ENCODE measurements at regions not wholly inside any gene's neighbourhood (a gene's known extent, or its start where the extent isn't known, plus 50 kb on each side); places are given as distances from the start of the nearest gene placed in this dataset.

DNA sequence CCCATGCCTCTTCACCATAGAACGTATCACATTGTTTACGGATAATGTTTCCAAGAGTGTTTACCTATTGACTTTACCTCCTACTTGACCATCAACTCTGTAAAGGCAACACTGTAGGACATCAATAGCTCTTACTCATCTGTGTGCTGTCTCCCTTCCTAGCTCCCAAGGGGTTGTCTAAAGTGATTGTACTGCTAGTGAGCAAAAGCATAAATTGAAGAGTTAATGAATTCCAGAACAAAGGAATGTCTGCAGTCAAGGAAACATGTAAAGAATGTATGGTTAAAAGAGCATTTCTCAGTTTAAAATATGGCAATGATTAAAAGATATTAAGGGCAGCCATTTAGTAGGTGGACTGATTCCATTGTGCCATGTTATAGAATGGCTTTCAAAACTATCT lies 985.4 kb downstream of the TBC1D32 start:
- H3K4me3 Mint-ChIP-seq: no peak overlapping the region
- no peak overlapping the region for H3K9ac ChIP-seq (ENCODE audit: insufficient read depth, low read length, poor library complexity, severe bottlenecking)
- peaks cover 0 to 2% (median 0%) of the 10 kb centered on the region in 3 donors for H3K27me3 Mint-ChIP-seq (ENCODE audit: low read depth in 3 of 3)
- no peak overlapping the region for H2AFZ ChIP-seq (ENCODE audit: insufficient read depth, low read depth, low read length, poor library complexity, severe bottlenecking)
- no peaks in the 10 kb centered on the region for H3K27me3 ChIP-seq (ENCODE audit: control insufficient read depth in 2 of 2, insufficient read depth in 2 of 2, low read length in 2 of 2)
- H3K4me3 ChIP-seq (replicated peaks in 1 of 3; ENCODE audit: low read depth in 2 of 3, low read length in 3 of 3): no peak overlapping the region
- no CpG with 5 or more reads among the region's 2 CpGs for WGBS (ENCODE audit: insufficient coverage)
- no peaks in the 10 kb centered on the region for H4K20me1 ChIP-seq (ENCODE audit: insufficient read depth, low read length)
- H3K9me3 ChIP-seq (replicated peaks in 1 of 2; ENCODE audit: control insufficient read depth in 1 of 2, insufficient read depth in 1 of 2, low read length in 2 of 2): no peaks in the 10 kb centered on the region
- no peaks in the 10 kb centered on the region for H3K79me2 ChIP-seq (ENCODE audit: insufficient read depth, low read length)
- DNase-seq: no peak
- intact Hi-C loops (cut with micrococcal nuclease): no loop called here
- H3K36me3 Mint-ChIP-seq: no peaks in the 10 kb centered on the region
- H3K27ac ChIP-seq (ENCODE audit: low read depth in 1 of 2, low read length in 2 of 2): no peak overlapping the region
- TF ChIP-seq, protein P1, sequence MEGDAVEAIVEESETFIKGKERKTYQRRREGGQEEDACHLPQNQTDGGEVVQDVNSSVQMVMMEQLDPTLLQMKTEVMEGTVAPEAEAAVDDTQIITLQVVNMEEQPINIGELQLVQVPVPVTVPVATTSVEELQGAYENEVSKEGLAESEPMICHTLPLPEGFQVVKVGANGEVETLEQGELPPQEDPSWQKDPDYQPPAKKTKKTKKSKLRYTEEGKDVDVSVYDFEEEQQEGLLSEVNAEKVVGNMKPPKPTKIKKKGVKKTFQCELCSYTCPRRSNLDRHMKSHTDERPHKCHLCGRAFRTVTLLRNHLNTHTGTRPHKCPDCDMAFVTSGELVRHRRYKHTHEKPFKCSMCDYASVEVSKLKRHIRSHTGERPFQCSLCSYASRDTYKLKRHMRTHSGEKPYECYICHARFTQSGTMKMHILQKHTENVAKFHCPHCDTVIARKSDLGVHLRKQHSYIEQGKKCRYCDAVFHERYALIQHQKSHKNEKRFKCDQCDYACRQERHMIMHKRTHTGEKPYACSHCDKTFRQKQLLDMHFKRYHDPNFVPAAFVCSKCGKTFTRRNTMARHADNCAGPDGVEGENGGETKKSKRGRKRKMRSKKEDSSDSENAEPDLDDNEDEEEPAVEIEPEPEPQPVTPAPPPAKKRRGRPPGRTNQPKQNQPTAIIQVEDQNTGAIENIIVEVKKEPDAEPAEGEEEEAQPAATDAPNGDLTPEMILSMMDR (IDR thresholded peaks at IDR 0.05): no peak
- peaks cover 0 to 11% (median 2%) of the 10 kb centered on the region in 7 donors for H3K9me3 Mint-ChIP-seq
- no peak overlapping the region for H3K4me2 ChIP-seq (replicated peaks; ENCODE audit: extremely low read depth, low read length, poor library complexity, severe bottlenecking)
- H3K36me3 ChIP-seq (replicated peaks in 1 of 2; ENCODE audit: control insufficient read depth in 1 of 2, insufficient read depth in 2 of 2, low read length in 2 of 2): no peaks in the 10 kb centered on the region
- no peak overlapping the region for H3K27ac Mint-ChIP-seq
- no peaks in the 10 kb centered on the region for H3K4me1 Mint-ChIP-seq
- H3K4me1 ChIP-seq (ENCODE audit: control insufficient read depth in 1 of 2, insufficient read depth in 2 of 2, low read length in 2 of 2): no peaks in the 10 kb centered on the region

DNA sequence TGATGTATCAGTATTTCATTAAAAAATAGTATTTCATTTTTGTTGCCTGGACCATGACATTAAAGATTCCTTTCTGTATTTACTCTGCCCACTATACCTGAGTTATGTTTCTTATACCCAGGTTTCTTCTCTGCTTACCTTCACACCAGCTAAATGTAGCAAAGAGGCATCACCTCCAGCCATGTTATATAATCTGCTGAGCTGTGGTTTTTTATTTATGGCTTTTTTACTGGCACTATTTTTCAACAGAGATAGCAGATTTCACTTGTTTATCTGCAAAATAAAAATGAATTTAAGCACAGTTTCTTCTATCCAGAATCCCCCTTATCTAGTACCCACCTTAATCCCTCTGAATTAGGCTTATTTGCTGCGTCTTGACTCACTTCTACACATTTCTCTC lies 979.0 kb upstream of the MAN1A1 start:
- Mint-ChIP-seq H3K4me1 (no peaks in the 10 kb centered on the region), H3K27me3 (ENCODE audit: low read depth in 3 of 3) (peaks cover 0 to 1% (median 0%) of the 10 kb centered on the region in 3 donors), H3K4me3 (no peak overlapping the region), H3K9me3 (peaks cover 0 to 6% (median 0%) of the 10 kb centered on the region in 7 donors), H3K27ac (no peak overlapping the region), H3K36me3 (no peaks in the 10 kb centered on the region)
- no peaks in the 10 kb centered on the region for H3K79me2 ChIP-seq (ENCODE audit: insufficient read depth, low read length)
- H3K27ac ChIP-seq (ENCODE audit: low read depth in 1 of 2, low read length in 2 of 2): no peak overlapping the region
- intact Hi-C loops (cut with micrococcal nuclease): no loop called here
- H3K9me3 ChIP-seq (replicated peaks in 1 of 2; ENCODE audit: control insufficient read depth in 1 of 2, insufficient read depth in 1 of 2, low read length in 2 of 2): peaks cover 0 to 3% of the 10 kb centered on the region in 2 donors
- H3K4me3 ChIP-seq (replicated peaks in 1 of 3; ENCODE audit: low read depth in 2 of 3, low read length in 3 of 3): no peak overlapping the region
- H3K9ac ChIP-seq (ENCODE audit: insufficient read depth, low read length, poor library complexity, severe bottlenecking): no peak overlapping the region
- H3K36me3 ChIP-seq (replicated peaks in 1 of 2; ENCODE audit: control insufficient read depth in 1 of 2, insufficient read depth in 2 of 2, low read length in 2 of 2): no peaks in the 10 kb centered on the region
- TF ChIP-seq, protein P1 (IDR thresholded peaks at IDR 0.05): no peak
- no peak overlapping the region for H2AFZ ChIP-seq (ENCODE audit: insufficient read depth, low read depth, low read length, poor library complexity, severe bottlenecking)
- no CpG with 5 or more reads among the region's 1 CpG for WGBS (ENCODE audit: insufficient coverage)
- no peaks in the 10 kb centered on the region for H4K20me1 ChIP-seq (ENCODE audit: insufficient read depth, low read length)
- H3K27me3 ChIP-seq (ENCODE audit: control insufficient read depth in 2 of 2, insufficient read depth in 2 of 2, low read length in 2 of 2): no peaks in the 10 kb centered on the region
- H3K4me2 ChIP-seq (replicated peaks; ENCODE audit: extremely low read depth, low read length, poor library complexity, severe bottlenecking): no peak overlapping the region
- no peaks in the 10 kb centered on the region for H3K4me1 ChIP-seq (ENCODE audit: control insufficient read depth in 1 of 2, insufficient read depth in 2 of 2, low read length in 2 of 2)
- DNase-seq: no peak
